ENCODE measurements at regions not wholly inside any gene's neighbourhood (a gene's known extent, or its start where the extent isn't known, plus 50 kb on each side); places are given as distances from the start of the nearest gene placed in this dataset.
A peak's percentile ranks its signal among the peaks of the same experiment; 100 is the strongest.

DNA sequence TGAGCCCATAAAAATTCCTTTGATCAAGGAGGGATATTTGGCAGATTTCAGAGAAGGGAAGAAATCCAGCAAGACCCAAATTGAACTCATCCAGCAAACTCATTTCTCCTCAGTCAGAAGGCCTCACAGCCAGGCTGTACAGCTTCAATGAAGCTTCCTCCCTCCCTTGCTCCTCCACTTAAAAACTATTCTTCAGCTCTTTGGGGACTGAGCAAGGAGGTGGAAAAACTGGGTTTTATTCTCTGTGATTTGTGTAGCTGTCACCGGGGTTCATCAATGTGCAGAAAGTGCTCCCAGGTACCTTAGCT, 158.7 kb upstream of the ZNF184 start (continued):
- no peak for TF ChIP-seq NPAS2 (CRISPR knock-in tag; IDR thresholded peaks at IDR 0.05; ENCODE audit: borderline replicate concordance)
- no peak for TF ChIP-seq HDAC2 (IDR thresholded peaks at IDR 0.05)
- TF ChIP-seq, protein P1, sequence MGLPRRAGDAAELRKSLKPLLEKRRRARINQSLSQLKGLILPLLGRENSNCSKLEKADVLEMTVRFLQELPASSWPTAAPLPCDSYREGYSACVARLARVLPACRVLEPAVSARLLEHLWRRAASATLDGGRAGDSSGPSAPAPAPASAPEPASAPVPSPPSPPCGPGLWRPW (IDR thresholded peaks at IDR 0.05): no peak
- no peak for TF ChIP-seq JUNB (IDR thresholded peaks at IDR 0.05)
- TF ChIP-seq, protein P2, sequence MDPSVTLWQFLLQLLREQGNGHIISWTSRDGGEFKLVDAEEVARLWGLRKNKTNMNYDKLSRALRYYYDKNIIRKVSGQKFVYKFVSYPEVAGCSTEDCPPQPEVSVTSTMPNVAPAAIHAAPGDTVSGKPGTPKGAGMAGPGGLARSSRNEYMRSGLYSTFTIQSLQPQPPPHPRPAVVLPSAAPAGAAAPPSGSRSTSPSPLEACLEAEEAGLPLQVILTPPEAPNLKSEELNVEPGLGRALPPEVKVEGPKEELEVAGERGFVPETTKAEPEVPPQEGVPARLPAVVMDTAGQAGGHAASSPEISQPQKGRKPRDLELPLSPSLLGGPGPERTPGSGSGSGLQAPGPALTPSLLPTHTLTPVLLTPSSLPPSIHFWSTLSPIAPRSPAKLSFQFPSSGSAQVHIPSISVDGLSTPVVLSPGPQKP (IDR thresholded peaks at IDR 0.05; ENCODE audit: low read depth, low read length): no peak
- TF ChIP-seq GATA3 (IDR thresholded peaks at IDR 0.05; ENCODE audit: borderline replicate concordance): no peak
- TF ChIP-seq HEYL (CRISPR knock-in tag; IDR thresholded peaks at IDR 0.05): no peak
- TF ChIP-seq PHF8 (IDR thresholded peaks at IDR 0.05; ENCODE audit: borderline replicate concordance, low read depth): no peak
- TF ChIP-seq SMC3 (IDR thresholded peaks at IDR 0.05): no peak
- TF ChIP-seq, protein P3, sequence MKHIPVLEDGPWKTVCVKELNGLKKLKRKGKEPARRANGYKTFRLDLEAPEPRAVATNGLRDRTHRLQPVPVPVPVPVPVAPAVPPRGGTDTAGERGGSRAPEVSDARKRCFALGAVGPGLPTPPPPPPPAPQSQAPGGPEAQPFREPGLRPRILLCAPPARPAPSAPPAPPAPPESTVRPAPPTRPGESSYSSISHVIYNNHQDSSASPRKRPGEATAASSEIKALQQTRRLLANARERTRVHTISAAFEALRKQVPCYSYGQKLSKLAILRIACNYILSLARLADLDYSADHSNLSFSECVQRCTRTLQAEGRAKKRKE (CRISPR knock-in tag; IDR thresholded peaks at IDR 0.05; ENCODE audit: low read depth): no peak

DNA sequence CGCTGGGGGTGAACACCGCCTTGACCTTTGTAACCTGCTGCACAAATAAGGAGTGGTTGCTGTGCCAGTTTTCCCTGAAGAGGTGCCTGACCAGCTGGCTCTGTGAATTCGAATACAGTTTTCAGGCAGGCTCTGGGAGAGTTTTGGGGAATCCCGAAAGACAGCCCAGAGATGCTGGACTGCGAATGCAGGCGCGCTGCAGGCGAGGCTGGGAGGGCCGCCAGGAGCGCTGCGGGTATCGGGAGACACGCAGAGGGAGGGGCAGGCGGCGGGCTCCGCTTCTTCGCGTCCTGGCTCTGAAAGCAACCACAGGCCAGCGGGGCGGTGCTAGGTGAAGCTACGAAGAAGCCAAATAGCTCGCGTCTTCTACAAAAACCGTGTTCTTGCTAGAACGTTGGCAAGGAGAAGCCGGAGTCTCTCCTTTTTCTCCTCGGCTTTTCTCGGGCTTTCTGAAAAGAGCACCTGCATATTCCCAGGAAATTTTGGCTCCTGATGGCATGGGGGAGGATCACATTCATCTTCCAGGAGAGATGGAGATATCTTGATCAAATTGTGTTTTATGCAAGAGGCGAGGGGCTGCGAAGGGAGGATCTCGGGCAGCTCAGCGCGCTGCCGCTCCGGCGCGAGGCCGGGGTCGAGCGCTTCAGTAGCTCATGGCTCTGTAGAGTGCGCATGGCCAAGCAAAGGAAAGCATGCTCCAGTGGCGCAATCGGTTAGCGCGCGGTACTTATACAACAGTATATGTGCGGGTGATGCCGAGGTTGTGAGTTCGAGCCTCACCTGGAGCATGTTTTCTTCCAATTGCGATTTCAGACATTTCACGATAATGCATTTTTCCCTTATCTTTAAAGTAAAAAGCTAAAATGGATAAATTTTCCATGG, 158.1 kb upstream of the ZNF184 start:
- ChIA-PET POLR2A (interaction anchor here (0.5 to 1.9 kb wide), 5 partner anchors 13 to 260 kb away, joined by 3 to 7 read pairs (median 4); no protein-coding TSS in a partner anchor), CTCF (interaction anchor here (0.6 to 4.0 kb wide), 8 partner anchors 9 to 443 kb away, joined by 3 to 27 read pairs (median 4); no protein-coding TSS in a partner anchor)
- Histone ChIP-seq H3K27ac (peak overlapping the region; percentile 79 to 86), H3K9me3 (no peaks in the 10 kb centered on the region), H3K4me3 (peak overlapping the region; percentile 64), H3K4me1 (peaks cover 35% of the 10 kb centered on the region), H3K4me2 (peak overlapping the region; percentile 89)
- FAIRE-seq: no peak
- TF ChIP-seq SMC3 (IDR thresholded peaks at IDR 0.05): peak; percentile 18; the same call in 1 of the 3 replicates
- TF ChIP-seq, protein P4, sequence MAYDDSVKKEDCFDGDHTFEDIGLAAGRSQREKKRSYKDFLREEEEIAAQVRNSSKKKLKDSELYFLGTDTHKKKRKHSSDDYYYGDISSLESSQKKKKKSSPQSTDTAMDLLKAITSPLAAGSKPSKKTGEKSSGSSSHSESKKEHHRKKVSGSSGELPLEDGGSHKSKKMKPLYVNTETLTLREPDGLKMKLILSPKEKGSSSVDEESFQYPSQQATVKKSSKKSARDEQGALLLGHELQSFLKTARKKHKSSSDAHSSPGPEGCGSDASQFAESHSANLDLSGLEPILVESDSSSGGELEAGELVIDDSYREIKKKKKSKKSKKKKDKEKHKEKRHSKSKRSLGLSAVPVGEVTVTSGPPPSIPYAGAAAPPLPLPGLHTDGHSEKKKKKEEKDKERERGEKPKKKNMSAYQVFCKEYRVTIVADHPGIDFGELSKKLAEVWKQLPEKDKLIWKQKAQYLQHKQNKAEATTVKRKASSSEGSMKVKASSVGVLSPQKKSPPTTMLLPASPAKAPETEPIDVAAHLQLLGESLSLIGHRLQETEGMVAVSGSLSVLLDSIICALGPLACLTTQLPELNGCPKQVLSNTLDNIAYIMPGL (CRISPR knock-in tag; IDR thresholded peaks at IDR 0.05; ENCODE audit: borderline replicate concordance): no peak
- TF ChIP-seq CHD4 (IDR thresholded peaks at IDR 0.05; ENCODE audit: borderline replicate concordance): no peak
- TF ChIP-seq RAD21 (conservative IDR thresholded peaks at IDR 0.05 in 1 of 2, IDR thresholded peaks at IDR 0.05 in 1 of 2): no peak
- TF ChIP-seq, protein P5, sequence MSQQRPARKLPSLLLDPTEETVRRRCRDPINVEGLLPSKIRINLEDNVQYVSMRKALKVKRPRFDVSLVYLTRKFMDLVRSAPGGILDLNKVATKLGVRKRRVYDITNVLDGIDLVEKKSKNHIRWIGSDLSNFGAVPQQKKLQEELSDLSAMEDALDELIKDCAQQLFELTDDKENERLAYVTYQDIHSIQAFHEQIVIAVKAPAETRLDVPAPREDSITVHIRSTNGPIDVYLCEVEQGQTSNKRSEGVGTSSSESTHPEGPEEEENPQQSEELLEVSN (IDR thresholded peaks at IDR 0.05; ENCODE audit: borderline replicate concordance, low read depth): peak; percentile 63; the same call in 1 of the 2 replicates
- no peak for TF ChIP-seq JUN (IDR thresholded peaks at IDR 0.05)
- TF ChIP-seq RCOR1 (IDR thresholded peaks at IDR 0.05; ENCODE audit: low read depth, low read length): no peak
- TF ChIP-seq CHD2 (IDR thresholded peaks at IDR 0.05; ENCODE audit: low read length, partially characterized antibody): no peak
- TF ChIP-seq GATA3 (IDR thresholded peaks at IDR 0.05; ENCODE audit: borderline replicate concordance): 0 out of 2 replicates have a peak, but pooled peaks have one; percentile 29
- TF ChIP-seq CEBPB (IDR thresholded peaks at IDR 0.05): peak; percentile 64 to 92; a peak in 3 of 4 replicates
- no peak for TF ChIP-seq FOSL2 (IDR thresholded peaks at IDR 0.05)
- TF ChIP-seq FOSL2 (CRISPR knock-in tag; IDR thresholded peaks at IDR 0.05): no peak
- peak; percentile 52; the same call in 1 of the 2 replicates for TF ChIP-seq RFX5 (IDR thresholded peaks at IDR 0.05)
- TF ChIP-seq, protein P6, sequence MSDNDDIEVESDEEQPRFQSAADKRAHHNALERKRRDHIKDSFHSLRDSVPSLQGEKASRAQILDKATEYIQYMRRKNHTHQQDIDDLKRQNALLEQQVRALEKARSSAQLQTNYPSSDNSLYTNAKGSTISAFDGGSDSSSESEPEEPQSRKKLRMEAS (IDR thresholded peaks at IDR 0.05): peak; percentile 95
- TF ChIP-seq MYC (IDR thresholded peaks at IDR 0.05; ENCODE audit: borderline replicate concordance, low read length): peak; percentile 78; the same call in 1 of the 2 replicates
- peak; percentile 62 for TF ChIP-seq SREBF2 (IDR thresholded peaks at IDR 0.05)
- no peak for TF ChIP-seq BHLHE40 (IDR thresholded peaks at IDR 0.05; ENCODE audit: low read depth, low read length)
- no peak for TF ChIP-seq NFE2L2 (conservative IDR thresholded peaks at IDR 0.05; ENCODE audit: low read length)
- peak; percentile 90 to 92 for ATAC-seq
- 1% methylated on average over 45 of the region's 51 CpGs for WGBS (ENCODE audit: missing lambda C conversion rate)
- DNase-seq (ENCODE audit: low read depth in 1 of 2, low spot score in 1 of 2): peak; percentile 45 to 88
